HepG2 (cell line): ENCODE measurements at regions not wholly inside any gene's neighbourhood (a gene's known extent, or its start where the extent isn't known, plus 50 kb on each side); places are given as distances from the start of the nearest gene placed in this dataset.

Source experiments
- ATAC-seq: fragments of 200-7000 bp; cut with Tn5 transposase; 3 replicates; pipeline ENCODE4 v1.9.1; 2020; ENCODE audit warnings: mild to moderate bottlenecking, moderate library complexity
- BruUV-seq: library from RNA; stranded (reverse); fragments of 400-500 nt; replicated peaks from 2 replicates; lab custom pipeline; 2021; lab: Mats Ljungman, UMichigan
- CTCF ChIA-PET: fragments of 300-600 bp; formaldehyde crosslinking; extraction: SDS; loops from one replicate; lab custom pipeline; 2021; ENCODE audit warnings: low total read pairs, inconsistent platforms, low intra/inter-chr PET ratio; lab: Yijun Ruan, JAX
- POLR2A ChIA-PET: fragments of 350-600 bp; sonication (Branson Sonifier 250); formaldehyde crosslinking; loops from one replicate; lab custom pipeline; 2020; ENCODE audit warnings: antibody characterized with exemption, inconsistent platforms; lab: Yijun Ruan, JAX
- DNase-seq: peaks from one replicate; pipeline ENCODE4 v3.0.0-alpha.2; 2015; ENCODE audit warnings: low spot score
- FAIRE-seq: peaks from 3 replicates; lab custom pipeline; 2011; peaks lifted over from hg19 to GRCh38; lab: Jason Lieb, UNC
- H2AFZ ChIP-seq: one replicate; pipeline ENCODE4 v1.6.1; 2011; ENCODE audit warnings: low read length, inconsistent platforms
- H3K27ac ChIP-seq: fragments of 300-600 bp; 3 replicates; pipeline ENCODE4 v1.8.0; 2011; ENCODE audit warnings: mixed run types, mild to moderate bottlenecking, mixed read lengths, low read length, inconsistent platforms; ENCODE audit not compliant: insufficient read depth; ENCODE audit errors: extremely low read length
- H3K27me3 ChIP-seq, 2 experiments: fragments of 200-600 bp in 1 of 2; 2 replicates in 1 of 2; 3 replicates in 1 of 2; pipeline versions ENCODE4 v1.6.0 to v1.8.0; 2011; ENCODE audit warnings: low read length in 2 of 2, mild to moderate bottlenecking in 2 of 2, moderate library complexity in 2 of 2, inconsistent platforms in 1 of 2; ENCODE audit not compliant: insufficient read depth in 2 of 2, control insufficient read depth in 1 of 2
- H3K36me3 ChIP-seq, 2 experiments: fragments of 200-600 bp in 1 of 2; replicated peaks in 1 of 2; 2 replicates in 1 of 2; 3 replicates in 1 of 2; pipeline versions ENCODE4 v1.5.1 to v1.8.0; 2011; ENCODE audit warnings: low read length in 2 of 2, inconsistent platforms in 1 of 2; ENCODE audit not compliant: insufficient read depth in 2 of 2, control insufficient read depth in 1 of 2
- H3K4me1 ChIP-seq: 2 replicates; pipeline ENCODE4 v1.5.1; 2012; ENCODE audit warnings: low read length, inconsistent platforms; ENCODE audit not compliant: insufficient read depth
- H3K4me2 ChIP-seq: 2 replicates; pipeline ENCODE4 v1.6.0; 2011; ENCODE audit warnings: low read depth, low read length, inconsistent platforms
- H3K4me3 ChIP-seq, 3 experiments: fragments of 200-600 bp in 1 of 3; sonication (generic), shearing (Covaris generic) in 1 of 3; replicated peaks in 1 of 3; 2 replicates each; pipeline ENCODE4 v1.5.1; 2011 to 2016; ENCODE audit warnings: low read length in 3 of 3, inconsistent platforms in 2 of 3, low read depth in 2 of 3, mild to moderate bottlenecking in 2 of 3, control low read depth in 1 of 3, mixed read lengths in 1 of 3; ENCODE audit not compliant: insufficient read depth in 1 of 3
- H3K79me2 ChIP-seq: one replicate; pipeline ENCODE4 v1.6.1; 2011; ENCODE audit warnings: low read length, inconsistent platforms; ENCODE audit not compliant: insufficient read depth
- H3K9ac ChIP-seq: 2 replicates; pipeline ENCODE4 v1.6.0; 2011; ENCODE audit warnings: mild to moderate bottlenecking, low read depth, low read length, inconsistent platforms; ENCODE audit not compliant: insufficient read depth
- H3K9me3 ChIP-seq: 2 replicates; pipeline ENCODE4 v1.5.1; 2012; ENCODE audit warnings: mild to moderate bottlenecking, low read length
- H4K20me1 ChIP-seq: 2 replicates; pipeline ENCODE4 v1.6.0; 2011; ENCODE audit warnings: inconsistent platforms, mild to moderate bottlenecking, low read length, moderate library complexity; ENCODE audit not compliant: insufficient read depth
- ATF3 ChIP-seq: sonication (generic); formaldehyde crosslinking; IDR thresholded peaks from 2 replicates; pipeline ENCODE4 v1.4.0; 2020; ENCODE audit warnings: missing genetic modification reagents
- CREM ChIP-seq, 2 experiments: sonication (generic) in 1 of 2; formaldehyde crosslinking in 1 of 2; IDR thresholded peaks; 2 replicates each; pipeline versions ENCODE4 v1.4.0 to v1.6.1; 2016 to 2020; ENCODE audit warnings: antibody characterized with exemption in 1 of 2, mild to moderate bottlenecking in 1 of 2, missing genetic modification reagents in 1 of 2
- FOSL1 ChIP-seq: sonication (generic); formaldehyde crosslinking; IDR thresholded peaks from 2 replicates; pipeline ENCODE4 v1.9.0; 2021; ENCODE audit warnings: missing genetic modification reagents, borderline replicate concordance
- SPEN ChIP-seq: sonication (generic); formaldehyde crosslinking; IDR thresholded peaks from 2 replicates; pipeline ENCODE4 v1.5.1; 2020; ENCODE audit warnings: low read depth, mild to moderate bottlenecking, missing genetic modification reagents
- ZNF576 ChIP-seq: sonication (generic); formaldehyde crosslinking; IDR thresholded peaks from 2 replicates; pipeline ENCODE4 v1.4.0; 2020; ENCODE audit warnings: mild to moderate bottlenecking, missing genetic modification reagents
- ZSCAN9 ChIP-seq: IDR thresholded peaks from 2 replicates; pipeline ENCODE4 v1.6.1; 2016; ENCODE audit warnings: borderline replicate concordance
- WGBS: methylation state at CpG from one replicate; pipeline ENCODE4 v1.1.6; 2017; ENCODE audit warnings: low lambda C conversion rate; 5-methylcytosine and 5-hydroxymethylcytosine counted together
- in situ Hi-C: cut with HindIII; loops from 2 replicates; pipeline ENCODE4 v1.10.0; 2017; ENCODE audit warnings: low pct_unique_long_range_greater_than_20kb; ENCODE audit not compliant: extremely low pct_ligation_motif_present
- intact Hi-C: fragments of 100-400 bp; cut with micrococcal nuclease; formaldehyde crosslinking; loops from one replicate; pipeline ENCODE4 v1.10.0; 2022; ENCODE audit not compliant: unreplicated experiment
- TF ChIP-seq, protein P1 (sequence below): sonication (generic); formaldehyde crosslinking; IDR thresholded peaks from 2 replicates; pipeline ENCODE4 v1.4.0; 2020; ENCODE audit warnings: missing genetic modification reagents, low read depth, mild to moderate bottlenecking, borderline replicate concordance
- TF ChIP-seq, protein P2 (sequence below): sonication (generic); formaldehyde crosslinking; IDR thresholded peaks from 2 replicates; pipeline ENCODE4 v1.4.0; 2020; ENCODE audit warnings: missing genetic modification reagents

GRCh38 chr7:47089068-47089417, 492.9 kb downstream of the TNS3 start:
- H3K4me1 ChIP-seq = no peaks in the 10 kb centered on the region
- H3K27me3 ChIP-seq = 0 out of 5 replicates have a peak, but pooled peaks cover 0 to 7% of the 10 kb centered on the region in 2 experiments
- no peak overlapping the region for H3K4me2 ChIP-seq
- intact Hi-C loops (loop anchor here (2.0 to 5.0 kb wide), 3 partner anchors 312 to 1166 kb away; no protein-coding TSS in a partner anchor), in situ Hi-C loops (loop anchor here (5.0 kb wide), 3 partner anchors 93 to 1167 kb away; partner anchors contain the start of gene IGFBP3)
- POLR2A ChIA-PET = no interaction called here
- no TSS peak for BruUV-seq
- H3K9me3 ChIP-seq = no peaks in the 10 kb centered on the region
- H2AFZ ChIP-seq = no peak overlapping the region
- TF ChIP-seq SPEN (CRISPR knock-in tag) (no peak), FOSL1 (no peak), ZNF576 (CRISPR knock-in tag) (no peak), ZSCAN9 (CRISPR knock-in tag) (no peak), ATF3 (CRISPR knock-in tag) (no peak), CREM (IDR thresholded peaks at IDR 0.05) (no peak), CREM (CRISPR knock-in tag; IDR thresholded peaks at IDR 0.05) (no peak)
- TF ChIP-seq, protein P1, sequence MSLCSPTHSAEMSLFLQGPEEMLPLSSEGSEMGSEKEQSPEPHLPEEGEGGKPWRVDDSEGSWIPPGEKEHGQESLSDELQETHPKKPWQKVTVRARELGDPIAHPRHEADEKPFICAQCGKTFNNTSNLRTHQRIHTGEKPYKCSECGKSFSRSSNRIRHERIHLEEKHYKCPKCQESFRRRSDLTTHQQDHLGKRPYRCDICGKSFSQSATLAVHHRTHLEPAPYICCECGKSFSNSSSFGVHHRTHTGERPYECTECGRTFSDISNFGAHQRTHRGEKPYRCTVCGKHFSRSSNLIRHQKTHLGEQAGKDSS = no peak
- TF ChIP-seq, protein P2, sequence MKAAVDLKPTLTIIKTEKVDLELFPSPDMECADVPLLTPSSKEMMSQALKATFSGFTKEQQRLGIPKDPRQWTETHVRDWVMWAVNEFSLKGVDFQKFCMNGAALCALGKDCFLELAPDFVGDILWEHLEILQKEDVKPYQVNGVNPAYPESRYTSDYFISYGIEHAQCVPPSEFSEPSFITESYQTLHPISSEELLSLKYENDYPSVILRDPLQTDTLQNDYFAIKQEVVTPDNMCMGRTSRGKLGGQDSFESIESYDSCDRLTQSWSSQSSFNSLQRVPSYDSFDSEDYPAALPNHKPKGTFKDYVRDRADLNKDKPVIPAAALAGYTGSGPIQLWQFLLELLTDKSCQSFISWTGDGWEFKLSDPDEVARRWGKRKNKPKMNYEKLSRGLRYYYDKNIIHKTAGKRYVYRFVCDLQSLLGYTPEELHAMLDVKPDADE = no peak
- CTCF ChIA-PET = interaction anchor here (1.5 to 1.7 kb wide), 3 partner anchors 91 to 1171 kb away, joined by 5 to 13 read pairs (median 7); no protein-coding TSS in a partner anchor
- no peak overlapping the region for H3K9ac ChIP-seq
- H3K79me2 ChIP-seq = no peaks in the 10 kb centered on the region
- H4K20me1 ChIP-seq = no peaks in the 10 kb centered on the region
- no peak for ATAC-seq
- DNase-seq = no peak
- 0% methylated on average over 1 of the region's 1 CpG for WGBS
- no peak for FAIRE-seq
- no peak overlapping the region for H3K27ac ChIP-seq
- H3K4me3 ChIP-seq = no peak overlapping the region
- no peaks in the 10 kb centered on the region for H3K36me3 ChIP-seq
